ENCODE measurements at regions not wholly inside any gene's neighbourhood (a gene's known extent, or its start where the extent isn't known, plus 50 kb on each side); places are given as distances from the start of the nearest gene placed in this dataset.
"Not testable (repeated sequence)": the region's sequence is repeated elsewhere in the genome, so short reads cannot be mapped to it uniquely, and the experiment has no call there.

DNA sequence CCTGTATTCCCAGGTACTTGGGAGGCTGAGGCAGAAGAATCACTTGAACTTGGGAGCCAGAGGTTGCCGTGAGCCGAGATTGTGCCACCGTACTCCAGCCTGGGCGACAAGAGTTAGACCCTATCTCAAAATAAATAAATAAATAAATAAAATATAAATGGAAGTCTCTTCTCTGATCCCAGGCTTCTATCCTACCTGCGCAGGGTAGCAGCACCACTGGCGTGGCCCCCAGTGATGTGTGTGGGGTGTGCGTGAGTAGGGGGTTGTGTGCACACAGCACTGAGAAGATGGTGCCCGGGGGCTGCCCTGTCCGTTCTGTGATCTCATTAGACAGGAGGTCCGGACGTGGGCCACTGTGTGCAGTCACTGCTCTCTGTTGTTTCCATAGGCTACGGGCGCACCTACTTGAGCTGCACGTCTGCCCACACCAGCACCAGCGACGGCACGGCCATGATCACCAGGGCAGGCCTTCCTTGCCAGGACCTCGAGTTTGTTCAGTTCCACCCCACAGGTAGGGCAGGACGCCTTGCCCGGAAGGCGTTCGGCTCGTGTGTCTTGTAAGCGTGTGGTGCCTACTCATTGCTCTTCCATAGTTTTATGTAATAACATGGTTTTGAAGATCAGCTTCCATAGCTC, 52.5 kb upstream of the MUC20 start:
- not testable (repeated sequence) for TF ChIP-seq CTCF, POLR2A, EP300, POLR2AphosphoS5 (IDR thresholded peaks at IDR 0.05)

All from stomach (tissue), 4 donors.